HG02840 (cell line): ENCODE measurements at regions not wholly inside any gene's neighbourhood (a gene's known extent, or its start where the extent isn't known, plus 50 kb on each side); places are given as distances from the start of the nearest gene placed in this dataset.
"Not testable (repeated sequence)": the region's sequence is repeated elsewhere in the genome, so short reads cannot be mapped to it uniquely, and the experiment has no call there.

Experiments used
- ATAC-seq: cut with Tn5 transposase; IDR thresholded peaks from one replicate; pipeline ENCODE4 v1.9.1; 2021; ENCODE audit warnings: mild to moderate bottlenecking, moderate library complexity, moderate number of reproducible peaks; ENCODE audit not compliant: unreplicated experiment, low FRiP score

DNA sequence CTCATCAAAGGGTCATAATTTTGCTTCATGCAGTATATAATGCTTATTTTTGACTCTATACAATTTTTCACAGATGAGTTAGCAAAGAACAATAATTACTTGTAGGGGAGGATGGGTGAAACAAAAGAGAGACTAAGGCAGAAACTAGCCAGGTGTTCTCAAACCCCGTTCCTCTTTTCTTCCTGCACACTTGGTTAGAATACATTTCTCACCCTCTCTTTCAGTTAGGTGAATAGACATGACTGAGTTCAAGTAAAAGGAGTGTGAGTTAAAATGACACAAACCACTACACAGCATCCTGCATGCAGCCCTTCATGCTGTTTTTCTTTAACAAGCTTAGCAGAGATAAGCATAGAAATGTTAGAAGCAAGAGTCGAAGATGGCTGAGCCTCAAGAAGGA, 922.2 kb downstream of the TBL1XR1 start:
- ATAC-seq = no peak

DNA sequence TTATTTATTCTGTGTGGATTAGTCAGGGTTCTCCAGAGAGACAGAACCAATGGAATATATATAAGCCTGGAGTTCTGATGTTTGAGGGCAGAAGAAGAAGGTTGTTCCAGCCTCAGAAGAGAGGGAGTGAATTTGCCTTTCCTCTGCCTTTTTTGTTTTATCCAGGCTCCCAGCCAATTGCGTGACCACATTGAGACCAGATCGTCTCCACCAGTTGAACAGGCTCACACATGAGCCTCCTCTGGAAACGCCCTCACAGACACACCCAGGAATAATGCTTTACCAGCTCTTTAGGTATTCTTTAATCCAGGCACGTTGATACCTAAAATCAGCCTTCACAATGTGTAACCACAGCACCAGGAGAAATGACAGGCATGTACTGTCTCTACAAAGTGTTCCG, 923.1 kb downstream of the TBL1XR1 start:
- no peak for ATAC-seq

DNA sequence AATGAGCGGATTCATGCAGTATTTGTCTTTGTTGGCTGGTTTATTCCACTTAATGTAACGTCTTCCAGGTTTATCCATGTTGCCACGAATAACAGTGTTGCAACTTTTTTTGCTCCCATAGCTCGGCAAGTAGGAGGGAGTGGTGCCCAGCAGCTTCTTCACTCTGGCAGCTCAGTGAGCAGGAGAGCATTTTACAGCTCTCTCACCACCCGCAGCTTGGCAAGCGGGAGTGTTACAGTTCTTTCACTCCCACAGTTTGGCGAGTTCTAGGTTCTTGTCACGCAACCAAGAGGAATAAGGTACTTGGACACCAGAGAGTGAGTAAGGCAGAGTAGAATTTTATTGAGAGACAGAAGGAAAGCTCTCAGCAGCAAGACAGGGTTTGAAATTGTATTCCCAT, 935.2 kb downstream of the TBL1XR1 start:
- no peak for ATAC-seq

- no peak for ATAC-seq
These were observed 950.1 kb downstream of the TBL1XR1 start for GRCh38 chr3:176247191-176247590.

DNA sequence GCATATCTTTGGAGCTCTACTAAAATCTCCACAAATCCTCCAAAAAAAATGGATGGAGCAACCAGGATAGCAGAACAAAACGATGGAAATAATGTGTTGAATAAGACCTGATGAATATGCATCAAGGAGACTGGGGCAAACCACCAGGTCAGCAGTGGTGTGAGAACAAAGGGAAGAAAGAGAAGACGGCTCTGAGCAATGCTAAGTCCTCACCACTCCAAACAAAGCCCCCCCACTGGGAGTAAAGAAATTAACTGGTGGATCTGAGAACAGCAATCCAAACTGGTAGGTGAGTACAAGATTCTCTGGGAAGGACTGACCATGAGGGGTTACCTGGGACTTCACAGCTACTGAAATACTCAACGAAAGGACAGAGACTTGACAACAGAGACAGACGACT, 977.3 kb downstream of the TBL1XR1 start:
- no peak for ATAC-seq

GRCh38 chr3:176214758-176215157, 982.5 kb downstream of the TBL1XR1 start:
- no peak for ATAC-seq

DNA sequence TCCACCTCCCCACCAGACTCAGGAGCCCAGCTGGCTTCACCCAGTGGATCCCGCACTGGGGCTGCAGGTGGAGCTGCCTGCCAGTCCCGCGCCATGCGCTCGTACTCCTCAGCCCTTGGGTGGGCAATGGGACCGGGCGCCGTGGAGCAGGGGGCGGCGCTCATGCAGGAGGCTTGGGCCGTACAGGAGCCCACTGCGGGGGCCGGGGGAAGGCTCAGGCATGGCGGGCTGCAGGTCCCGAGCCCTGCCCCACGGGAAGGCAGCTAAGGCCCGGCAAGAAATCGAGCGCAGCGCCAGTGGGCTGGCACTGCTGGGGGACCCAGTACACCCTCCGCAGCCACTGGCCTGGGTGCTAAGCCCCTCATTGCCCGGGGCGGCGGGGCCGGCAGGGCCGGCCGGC, 984.0 kb downstream of the TBL1XR1 start:
- ATAC-seq = not testable (repeated sequence)

DNA sequence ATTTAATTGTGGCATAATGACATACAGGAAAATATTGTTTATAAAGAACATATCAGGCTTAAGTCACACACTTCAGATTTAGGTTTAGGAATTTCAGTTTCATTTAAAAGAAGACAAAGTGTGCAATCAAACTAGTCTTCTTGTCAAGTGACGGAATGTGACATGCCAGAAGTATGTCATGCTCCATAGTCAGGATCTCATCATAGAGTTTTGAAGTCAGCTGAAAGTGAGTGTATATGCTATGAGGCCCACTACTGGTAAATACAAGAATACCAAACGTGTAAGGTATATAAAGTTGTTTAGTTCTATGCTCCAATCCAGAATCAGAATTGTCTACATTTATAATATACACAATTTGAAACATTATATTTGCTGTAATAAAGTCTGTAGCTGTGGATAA, 988.4 kb downstream of the TBL1XR1 start:
- no peak for ATAC-seq

DNA sequence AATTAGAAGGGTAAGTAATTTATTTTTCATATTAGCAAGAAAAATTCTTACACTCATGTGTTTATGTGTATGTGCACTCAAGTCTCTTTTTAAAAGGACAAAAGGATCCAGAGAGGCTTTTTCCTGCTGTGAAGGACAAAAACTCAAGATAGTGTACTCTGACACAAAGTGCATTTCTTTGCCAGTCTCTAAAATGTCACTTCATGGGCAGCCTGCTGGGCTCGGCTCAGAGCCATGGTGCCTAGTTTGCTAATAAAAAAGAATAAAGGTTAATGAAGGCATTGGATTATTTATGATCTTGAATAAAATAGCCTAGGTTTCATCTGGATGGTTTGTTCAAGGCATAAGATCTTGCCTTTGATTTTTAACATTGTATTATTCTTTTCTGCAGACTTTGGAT, 989.0 kb downstream of the TBL1XR1 start:
- no peak for ATAC-seq

DNA sequence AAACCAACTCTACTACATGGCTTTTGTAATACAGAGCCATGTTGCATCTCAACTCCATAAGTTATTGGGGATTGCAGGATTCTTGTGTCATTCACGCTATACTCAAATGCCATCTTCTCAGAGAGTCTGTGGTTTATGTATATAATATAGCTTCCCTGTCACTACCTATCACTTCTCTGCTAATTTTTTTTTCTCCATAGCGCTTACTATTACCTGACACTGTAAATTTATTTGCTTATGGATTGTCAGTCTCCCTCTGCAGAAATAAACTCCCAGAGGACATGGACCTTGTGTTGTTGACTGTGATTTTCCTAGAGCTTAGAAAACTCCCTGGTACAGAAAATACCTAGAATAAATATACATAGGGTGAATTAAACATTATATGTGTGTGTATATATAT, 990.5 kb downstream of the TBL1XR1 start:
- no peak for ATAC-seq

DNA sequence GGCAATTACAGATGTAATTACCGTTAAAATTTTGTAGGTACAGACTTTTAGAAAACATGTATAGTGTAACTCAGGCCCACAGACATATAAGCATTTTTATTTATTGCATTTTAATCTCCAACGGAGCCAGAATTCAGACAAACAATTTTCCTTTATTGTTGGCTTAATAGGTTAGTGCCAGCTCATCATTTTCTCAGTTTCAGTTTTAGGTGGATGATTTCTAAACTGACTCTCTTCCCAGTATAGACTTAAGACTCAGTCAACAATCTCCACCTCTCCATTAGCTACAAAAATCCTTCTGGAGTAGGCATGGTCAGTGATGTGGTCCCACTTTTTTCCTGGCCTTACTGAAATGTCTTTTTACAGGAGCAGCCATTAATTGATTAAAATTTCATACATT, 994.6 kb downstream of the TBL1XR1 start:
- ATAC-seq = no peak

DNA sequence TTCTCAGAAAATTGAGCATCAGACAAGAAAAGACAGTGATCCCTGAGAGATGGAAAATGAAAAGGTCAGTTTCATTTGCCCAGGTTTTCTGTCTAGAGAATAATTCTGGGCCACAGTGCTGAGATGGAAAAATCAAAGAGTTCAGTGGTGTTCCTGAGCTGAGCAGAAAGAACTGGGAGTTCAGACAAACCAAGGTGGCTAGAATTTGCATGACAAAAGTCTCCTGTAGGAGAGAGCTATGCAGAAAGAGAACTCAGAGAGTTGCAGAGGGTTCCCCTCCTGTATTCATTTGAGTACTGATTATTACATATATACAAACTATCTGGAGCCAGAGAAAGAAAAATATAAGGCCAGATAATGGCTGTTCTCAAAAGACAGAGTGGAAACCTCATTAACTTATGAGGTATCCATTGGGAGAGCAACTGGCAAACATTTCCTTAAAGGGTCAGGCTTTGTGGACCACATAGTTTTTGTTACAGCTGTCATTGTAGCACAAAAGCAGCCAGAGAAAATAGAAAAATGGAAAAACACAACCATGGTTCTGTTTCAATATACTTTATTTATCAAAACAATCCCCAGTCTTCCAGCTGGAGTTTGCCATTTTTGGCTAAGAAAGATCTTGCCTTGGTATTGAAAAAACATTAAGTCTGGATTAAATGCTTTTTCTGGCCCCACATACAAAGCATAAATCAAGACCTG, 1004.1 kb downstream of the TBL1XR1 start:
- no peak for ATAC-seq

- ATAC-seq = no peak
These were observed 1006.5 kb downstream of the TBL1XR1 start for GRCh38 chr3:176190755-176191154.

GRCh38 chr3:176183181-176183580, 1014.1 kb downstream of the TBL1XR1 start:
- no peak for ATAC-seq

GRCh38 chr3:176174060-176174459, 1023.2 kb downstream of the TBL1XR1 start:
- no peak for ATAC-seq

DNA sequence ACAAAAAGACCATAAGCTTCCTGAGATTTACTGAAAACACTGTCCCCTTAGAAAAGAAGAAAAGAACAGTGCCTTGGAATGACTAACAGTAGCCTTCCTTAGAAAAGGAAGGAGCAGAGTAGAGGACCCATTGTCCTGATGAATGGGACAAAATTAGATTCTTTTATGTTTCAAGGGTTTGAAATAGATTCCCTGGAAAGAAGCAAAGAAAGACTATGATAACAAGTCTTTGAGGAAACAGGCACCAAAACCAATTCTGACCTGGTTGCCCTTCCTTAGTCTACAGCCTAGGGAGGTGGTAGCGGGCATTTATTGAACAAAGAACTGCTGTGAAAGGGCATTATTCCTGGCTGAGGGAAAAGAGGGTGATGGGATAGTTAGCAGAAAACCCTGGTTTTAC, 1024.8 kb downstream of the TBL1XR1 start:
- no peak for ATAC-seq

DNA sequence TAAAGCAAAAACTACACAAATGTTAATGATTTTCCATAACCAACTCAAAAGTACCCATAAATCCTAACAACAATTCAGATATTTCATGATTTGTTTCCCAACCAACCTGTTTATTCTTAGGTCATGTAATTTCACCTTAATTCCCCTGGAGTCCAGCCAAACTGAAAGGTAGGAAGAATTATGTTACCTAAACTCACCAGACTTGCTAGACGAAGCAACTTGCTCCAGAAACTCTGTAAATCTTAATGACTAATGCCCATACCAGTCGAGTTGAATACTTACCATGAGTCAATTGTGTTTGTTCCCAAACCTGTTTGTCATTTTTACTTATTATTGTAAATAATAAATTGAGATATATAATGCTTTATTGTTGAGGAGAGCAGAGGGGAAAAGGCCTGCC, 1030.0 kb downstream of the TBL1XR1 start:
- ATAC-seq = no peak

DNA sequence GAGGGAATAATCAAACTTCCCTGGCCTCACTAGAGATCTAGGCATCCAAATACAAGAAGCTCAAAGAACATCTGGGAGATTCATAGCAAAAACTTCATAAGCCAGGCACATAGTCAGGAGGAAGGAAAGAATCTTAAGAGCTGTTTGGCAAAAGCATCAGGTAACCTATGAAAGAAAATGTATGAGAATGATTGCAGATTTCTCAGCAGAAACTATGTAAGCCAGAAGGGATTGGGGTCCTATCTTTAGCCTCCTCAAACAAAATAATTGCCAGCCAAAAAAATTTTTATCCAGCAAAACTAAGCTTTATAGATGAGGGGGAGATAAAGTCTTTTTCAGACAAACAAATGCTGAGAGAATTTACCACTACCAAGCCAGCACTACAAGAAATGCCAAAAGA, 1036.3 kb downstream of the TBL1XR1 start:
- ATAC-seq = no peak

GRCh38 chr3:176159796-176160195, 1037.5 kb downstream of the TBL1XR1 start:
- ATAC-seq = no peak

- no peak for ATAC-seq
These were observed 1042.3 kb downstream of the TBL1XR1 start for GRCh38 chr3:176155012-176155411.

DNA sequence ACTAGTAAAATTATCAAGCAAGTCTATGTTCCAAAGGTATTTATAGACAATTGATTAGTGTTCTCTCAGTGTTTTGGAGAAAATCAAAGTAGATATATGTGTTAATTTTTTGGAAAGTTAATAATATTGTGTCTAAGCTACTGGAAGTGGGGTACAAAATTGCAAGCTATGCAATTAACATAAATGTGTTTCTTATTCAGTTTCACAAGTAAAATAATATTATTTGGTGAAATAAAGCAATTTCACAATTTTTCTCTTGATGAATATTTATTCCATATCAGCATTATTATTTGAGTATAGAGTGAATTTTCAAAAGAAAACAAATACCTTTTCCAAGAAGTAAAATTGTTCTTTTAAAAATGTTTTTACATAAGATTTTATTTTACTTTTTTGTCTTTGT, 1047.7 kb downstream of the TBL1XR1 start:
- ATAC-seq = no peak

- ATAC-seq = no peak
These were observed 1050.0 kb downstream of the TBL1XR1 start for GRCh38 chr3:176147251-176147650.

- ATAC-seq = no peak
These were observed 1055.4 kb downstream of the TBL1XR1 start for GRCh38 chr3:176141837-176142236.
